Spleen (tissue), 11 donors: ENCODE measurements at regions not wholly inside any gene's neighbourhood (a gene's known extent, or its start where the extent isn't known, plus 50 kb on each side); places are given as distances from the start of the nearest gene placed in this dataset.

Experiments used
- DNase-seq: peaks from one replicate; pipeline ENCODE4 v3.0.0-alpha.2; 2020
- H3K27ac ChIP-seq, 8 donors: fragments of 200-600 bp; sonication (generic) in 7 of 8; 1 replicate in 4 of 8; 2 replicates in 4 of 8; pipeline versions ENCODE4 v1.5.0 to v1.8.0; 2016 to 2021; ENCODE audit warnings: inconsistent platforms in 4 of 8, mild to moderate bottlenecking in 4 of 8, moderate library complexity in 1 of 8
- H3K27me3 ChIP-seq, 7 donors: fragments of 200-600 bp; sonication (generic) in 6 of 7; replicated peaks in 1 of 7; 1 replicate in 4 of 7; 2 replicates in 3 of 7; pipeline versions ENCODE4 v1.5.0 to v1.8.0; 2016 to 2021; ENCODE audit warnings: inconsistent platforms in 3 of 7, mild to moderate bottlenecking in 1 of 7
- H3K36me3 ChIP-seq, 6 donors: fragments of 200-600 bp; sonication (generic) in 5 of 6; 1 replicate in 4 of 6; 2 replicates in 2 of 6; pipeline versions ENCODE4 v1.5.0 to v1.8.0; 2016 to 2021; ENCODE audit warnings: inconsistent platforms in 2 of 6
- H3K4me1 ChIP-seq, 6 donors: fragments of 200-600 bp; sonication (generic) in 5 of 6; 1 replicate in 3 of 6; 2 replicates in 3 of 6; pipeline versions ENCODE4 v1.5.0 to v1.8.0; 2016 to 2021; ENCODE audit warnings: inconsistent platforms in 3 of 6
- H3K4me3 ChIP-seq, 8 donors: fragments of 200-600 bp; sonication (generic) in 7 of 8; 1 replicate in 4 of 8; 2 replicates in 4 of 8; pipeline versions ENCODE4 v1.5.0 to v1.8.0; 2016 to 2021; ENCODE audit warnings: inconsistent platforms in 4 of 8, mild to moderate bottlenecking in 4 of 8, moderate library complexity in 2 of 8
- H3K9me3 ChIP-seq, 8 donors: fragments of 200-600 bp; sonication (generic) in 7 of 8; 1 replicate in 4 of 8; 2 replicates in 4 of 8; pipeline versions ENCODE4 v1.5.0 to v1.8.0; 2016 to 2021; ENCODE audit warnings: inconsistent platforms in 4 of 8
- POLR2A ChIP-seq, 3 donors: fragments of 450-650 bp; IDR thresholded peaks; one replicate each; pipeline ENCODE4 v1.5.1; 2017; ENCODE audit warnings: antibody characterized with exemption in 3 of 3, mild to moderate bottlenecking in 1 of 3
- POLR2AphosphoS5 ChIP-seq, 3 donors: sonication (generic); formaldehyde crosslinking; IDR thresholded peaks; one replicate each; pipeline ENCODE4 v1.5.1; 2017; ENCODE audit warnings: antibody characterized with exemption in 3 of 3
- WGBS, 5 donors: extraction: QIAGEN DNeasy Blood & Tissue Kit in 3 of 5; methylation state at CpG; one replicate each; pipeline versions ENCODE4 v1.1.5 to v1.1.7; 2013 to 2018; 5-methylcytosine and 5-hydroxymethylcytosine counted together
- intact Hi-C: fragments of 100-400 bp; cut with DNase I; formaldehyde crosslinking; loops from one replicate; pipeline ENCODE4 v1.15.0; 2023; ENCODE audit warnings: low total_unique reads
- TF ChIP-seq, protein P1 (sequence below), 11 experiments: fragments of 200-600 bp in 7 of 11; fragments of 450-650 bp in 4 of 11; sonication (generic) in 4 of 11; IDR thresholded peaks in 8 of 11; conservative IDR thresholded peaks in 3 of 11; 1 replicate in 7 of 11; 2 replicates in 4 of 11; pipeline versions ENCODE4 v1.4.0 to v1.8.0; 2016 to 2021; ENCODE audit warnings: antibody characterized with exemption in 11 of 11, inconsistent platforms in 4 of 11, mild to moderate bottlenecking in 1 of 11
- donor health status: healthy with polysubstance abuse.
- donor health status: DM: no; HTN: no; CAD: no; lungs with moderate emphysema.
- donor health status: DM: no; HTN: no; CAD: no.
- donor health status: Bipolar disorder and iron deficiency.
- donor health status: healthy.
- donor health status: DM: no; HTN: no; CAD: no.
- donor health status: DM: yes; HTN: yes; CAD: no.

DNA sequence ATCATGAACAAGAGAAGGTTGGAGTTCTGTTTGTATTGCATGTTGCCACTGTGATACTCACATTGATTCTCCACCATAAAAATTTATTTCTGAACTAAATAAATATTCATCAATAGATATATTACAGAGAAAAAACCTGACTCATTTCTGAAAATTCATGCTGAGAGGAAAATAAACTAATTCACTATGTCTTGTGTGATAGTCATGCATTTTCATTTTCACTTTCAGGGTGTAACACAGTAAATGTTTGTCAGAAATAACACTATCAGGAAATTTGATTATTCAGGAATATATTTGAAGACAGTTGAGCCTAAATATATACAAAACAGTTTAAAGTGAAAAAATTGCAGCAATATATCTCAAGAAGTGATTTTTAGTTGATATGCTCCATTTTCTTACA lies 335.2 kb downstream of the KCNJ3 start:
- H3K36me3 ChIP-seq: no peaks in the 10 kb centered on the region
- no peaks in the 10 kb centered on the region for H3K4me1 ChIP-seq
- no peak overlapping the region for H3K27ac ChIP-seq
- no peak for DNase-seq
- no peak for TF ChIP-seq POLR2AphosphoS5 (IDR thresholded peaks at IDR 0.05)
- no peak for TF ChIP-seq POLR2A (IDR thresholded peaks at IDR 0.05)
- TF ChIP-seq, protein P1, sequence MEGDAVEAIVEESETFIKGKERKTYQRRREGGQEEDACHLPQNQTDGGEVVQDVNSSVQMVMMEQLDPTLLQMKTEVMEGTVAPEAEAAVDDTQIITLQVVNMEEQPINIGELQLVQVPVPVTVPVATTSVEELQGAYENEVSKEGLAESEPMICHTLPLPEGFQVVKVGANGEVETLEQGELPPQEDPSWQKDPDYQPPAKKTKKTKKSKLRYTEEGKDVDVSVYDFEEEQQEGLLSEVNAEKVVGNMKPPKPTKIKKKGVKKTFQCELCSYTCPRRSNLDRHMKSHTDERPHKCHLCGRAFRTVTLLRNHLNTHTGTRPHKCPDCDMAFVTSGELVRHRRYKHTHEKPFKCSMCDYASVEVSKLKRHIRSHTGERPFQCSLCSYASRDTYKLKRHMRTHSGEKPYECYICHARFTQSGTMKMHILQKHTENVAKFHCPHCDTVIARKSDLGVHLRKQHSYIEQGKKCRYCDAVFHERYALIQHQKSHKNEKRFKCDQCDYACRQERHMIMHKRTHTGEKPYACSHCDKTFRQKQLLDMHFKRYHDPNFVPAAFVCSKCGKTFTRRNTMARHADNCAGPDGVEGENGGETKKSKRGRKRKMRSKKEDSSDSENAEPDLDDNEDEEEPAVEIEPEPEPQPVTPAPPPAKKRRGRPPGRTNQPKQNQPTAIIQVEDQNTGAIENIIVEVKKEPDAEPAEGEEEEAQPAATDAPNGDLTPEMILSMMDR (IDR thresholded peaks at IDR 0.05 in 8 of 11, conservative IDR thresholded peaks at IDR 0.05 in 3 of 11): no peak
- H3K9me3 ChIP-seq: no peaks in the 10 kb centered on the region
- H3K27me3 ChIP-seq: no peaks in the 10 kb centered on the region
- no peak overlapping the region for H3K4me3 ChIP-seq
- intact Hi-C loops: no loop called here

DNA sequence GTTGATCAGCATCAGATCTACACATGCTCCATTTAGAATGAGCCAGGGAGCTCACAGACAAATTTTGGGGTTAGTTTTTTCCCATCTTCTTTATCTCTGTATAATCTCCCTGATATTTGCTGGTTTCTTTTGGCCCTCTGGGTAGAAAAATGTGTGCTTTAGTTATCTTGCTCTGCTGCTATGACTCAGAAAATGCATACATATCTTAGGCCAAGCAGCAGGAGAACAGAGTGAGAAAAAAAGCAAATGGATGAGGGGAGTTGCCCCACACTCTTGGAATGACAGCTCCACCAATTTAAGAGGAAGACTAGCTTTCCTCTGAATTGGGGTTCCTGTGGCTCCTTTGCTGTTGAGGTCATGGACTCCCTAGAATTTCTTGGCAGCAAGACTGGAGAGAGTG lies 331.8 kb downstream of the KCNJ3 start:
- TF ChIP-seq, protein P1 (IDR thresholded peaks at IDR 0.05 in 8 of 11, conservative IDR thresholded peaks at IDR 0.05 in 3 of 11): no peak
- TF ChIP-seq POLR2A (IDR thresholded peaks at IDR 0.05): no peak
- no peak for TF ChIP-seq POLR2AphosphoS5 (IDR thresholded peaks at IDR 0.05)
- Histone ChIP-seq H3K4me3 (no peak overlapping the region), H3K4me1 (no peaks in the 10 kb centered on the region), H3K27ac (no peak overlapping the region), H3K27me3 (no peaks in the 10 kb centered on the region), H3K36me3 (no peaks in the 10 kb centered on the region), H3K9me3 (no peaks in the 10 kb centered on the region)
- DNase-seq: no peak
- intact Hi-C loops: no loop called here

DNA sequence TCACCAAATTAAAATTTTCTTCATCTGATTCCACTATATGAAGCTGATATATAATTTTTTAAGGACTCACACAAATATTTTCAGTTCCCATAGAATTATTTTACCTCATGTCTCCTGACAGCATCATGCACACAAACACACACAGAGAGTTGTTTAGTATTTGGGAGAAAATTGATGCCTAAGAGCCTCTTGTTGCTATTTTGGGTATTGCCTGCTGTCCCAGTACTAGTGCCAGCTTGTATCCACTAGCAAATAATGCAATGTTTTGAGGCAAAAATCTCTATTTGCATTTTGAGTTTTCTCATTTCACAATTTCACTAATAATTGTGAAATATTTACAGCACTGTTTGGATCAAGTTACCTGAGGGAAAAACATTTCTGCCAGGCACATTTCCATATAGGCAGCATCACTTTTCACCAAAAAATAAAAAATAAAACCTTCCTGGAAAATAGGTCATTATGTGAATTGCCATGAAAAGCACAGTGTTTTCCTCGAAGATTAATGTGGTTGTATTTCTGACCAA lies 328.2 kb downstream of the KCNJ3 start:
- 69 to 94% (median 72%) methylated on average over 1 of the region's 1 CpG for WGBS, 5 donors
- intact Hi-C loops: no loop called here

DNA sequence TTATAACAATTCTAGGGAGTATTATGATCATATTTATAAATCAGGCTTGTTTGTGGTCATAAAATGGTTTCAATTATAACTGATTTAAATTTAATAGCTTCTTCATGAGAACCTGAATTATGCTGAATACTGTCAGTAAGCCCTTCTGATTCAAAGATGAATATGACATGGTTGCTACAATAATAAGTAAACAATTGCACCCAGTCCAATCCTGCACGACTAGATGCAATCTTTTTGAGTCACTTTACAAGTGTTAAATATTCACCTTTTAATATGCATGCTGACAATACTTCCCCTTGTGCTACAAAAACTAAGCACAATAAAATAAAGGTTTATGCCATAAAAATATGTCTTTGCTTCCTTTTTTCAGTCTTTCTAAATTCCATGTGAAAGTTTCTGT lies 325.2 kb downstream of the KCNJ3 start:
- no peaks in the 10 kb centered on the region for H3K27me3 ChIP-seq
- no peaks in the 10 kb centered on the region for H3K9me3 ChIP-seq
- TF ChIP-seq POLR2A (IDR thresholded peaks at IDR 0.05): no peak
- TF ChIP-seq, protein P1 (IDR thresholded peaks at IDR 0.05 in 8 of 11, conservative IDR thresholded peaks at IDR 0.05 in 3 of 11): no peak
- WGBS, 5 donors: 62 to 78% (median 68%) methylated on average over 1 of the region's 1 CpG
- H3K36me3 ChIP-seq: no peaks in the 10 kb centered on the region
- intact Hi-C loops: no loop called here
- no peak for DNase-seq
- no peak overlapping the region for H3K27ac ChIP-seq
- H3K4me3 ChIP-seq: no peak overlapping the region
- no peaks in the 10 kb centered on the region for H3K4me1 ChIP-seq

More for the DNA sequence above, 328.2 kb downstream of the KCNJ3 start:
- H3K9me3 ChIP-seq: no peaks in the 10 kb centered on the region
- H3K27ac ChIP-seq: no peak overlapping the region
- no peaks in the 10 kb centered on the region for H3K4me1 ChIP-seq
- no peaks in the 10 kb centered on the region for H3K27me3 ChIP-seq
- no peak for DNase-seq
- no peak for TF ChIP-seq POLR2AphosphoS5 (IDR thresholded peaks at IDR 0.05)
- TF ChIP-seq, protein P1 (IDR thresholded peaks at IDR 0.05 in 8 of 11, conservative IDR thresholded peaks at IDR 0.05 in 3 of 11): no peak
- no peak for TF ChIP-seq POLR2A (IDR thresholded peaks at IDR 0.05)
- no peaks in the 10 kb centered on the region for H3K36me3 ChIP-seq
- no peak overlapping the region for H3K4me3 ChIP-seq
